ENCODE measurements at regions not wholly inside any gene's neighbourhood (a gene's known extent, or its start where the extent isn't known, plus 50 kb on each side); places are given as distances from the start of the nearest gene placed in this dataset.

DNA sequence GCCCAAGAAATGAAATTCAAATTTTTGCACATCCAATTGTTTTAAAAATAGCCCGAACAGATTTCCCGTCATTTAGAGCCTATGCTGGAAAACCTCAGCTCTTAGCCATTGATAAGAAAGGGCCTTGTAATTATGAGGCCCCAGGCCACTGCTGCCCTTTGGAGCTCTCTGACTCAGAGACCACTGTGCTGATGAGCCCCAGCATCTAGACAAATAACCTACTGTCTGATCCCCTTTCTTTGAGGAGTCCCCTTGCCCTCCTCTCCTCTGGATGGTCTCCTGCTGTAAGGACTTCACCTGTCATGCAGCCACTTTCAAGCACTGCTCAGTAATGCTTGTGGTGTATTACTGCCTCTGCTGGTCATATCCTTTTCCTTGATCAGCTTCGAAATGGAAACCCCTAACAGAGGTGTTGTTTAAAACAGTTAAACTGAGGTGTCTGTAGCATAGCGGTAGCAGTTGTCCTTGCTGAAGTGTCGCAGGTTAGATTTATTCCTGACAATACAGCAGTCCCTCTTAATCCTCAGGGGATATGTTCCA, 159.9 kb upstream of the SRRM4 start:
- TF ChIP-seq, protein P1, sequence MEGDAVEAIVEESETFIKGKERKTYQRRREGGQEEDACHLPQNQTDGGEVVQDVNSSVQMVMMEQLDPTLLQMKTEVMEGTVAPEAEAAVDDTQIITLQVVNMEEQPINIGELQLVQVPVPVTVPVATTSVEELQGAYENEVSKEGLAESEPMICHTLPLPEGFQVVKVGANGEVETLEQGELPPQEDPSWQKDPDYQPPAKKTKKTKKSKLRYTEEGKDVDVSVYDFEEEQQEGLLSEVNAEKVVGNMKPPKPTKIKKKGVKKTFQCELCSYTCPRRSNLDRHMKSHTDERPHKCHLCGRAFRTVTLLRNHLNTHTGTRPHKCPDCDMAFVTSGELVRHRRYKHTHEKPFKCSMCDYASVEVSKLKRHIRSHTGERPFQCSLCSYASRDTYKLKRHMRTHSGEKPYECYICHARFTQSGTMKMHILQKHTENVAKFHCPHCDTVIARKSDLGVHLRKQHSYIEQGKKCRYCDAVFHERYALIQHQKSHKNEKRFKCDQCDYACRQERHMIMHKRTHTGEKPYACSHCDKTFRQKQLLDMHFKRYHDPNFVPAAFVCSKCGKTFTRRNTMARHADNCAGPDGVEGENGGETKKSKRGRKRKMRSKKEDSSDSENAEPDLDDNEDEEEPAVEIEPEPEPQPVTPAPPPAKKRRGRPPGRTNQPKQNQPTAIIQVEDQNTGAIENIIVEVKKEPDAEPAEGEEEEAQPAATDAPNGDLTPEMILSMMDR (IDR thresholded peaks at IDR 0.05): no peak
- no peak for TF ChIP-seq EZH2 (IDR thresholded peaks at IDR 0.05; ENCODE audit: borderline replicate concordance, insufficient read depth, low read depth, low read length, poor library complexity, severe bottlenecking)
